Epithelial cell of proximal tubule (primary cell): ENCODE measurements at regions not wholly inside any gene's neighbourhood (a gene's known extent, or its start where the extent isn't known, plus 50 kb on each side); places are given as distances from the start of the nearest gene placed in this dataset.
"Not testable (repeated sequence)": the region's sequence is repeated elsewhere in the genome, so short reads cannot be mapped to it uniquely, and the experiment has no call there.

Source experiments
- DNase-seq: peaks from one replicate; pipeline ENCODE4 v3.0.0-alpha.2; 2011; ENCODE audit warnings: low read depth
- H3K4me3 ChIP-seq: 2 replicates; pipeline ENCODE4 v1.5.1; 2011; ENCODE audit warnings: low read depth, mild to moderate bottlenecking, low read length
- CTCF ChIP-seq: conservative IDR thresholded peaks from 2 replicates; pipeline ENCODE4 v1.5.1; 2012; ENCODE audit warnings: low read depth, mild to moderate bottlenecking, low read length

DNA sequence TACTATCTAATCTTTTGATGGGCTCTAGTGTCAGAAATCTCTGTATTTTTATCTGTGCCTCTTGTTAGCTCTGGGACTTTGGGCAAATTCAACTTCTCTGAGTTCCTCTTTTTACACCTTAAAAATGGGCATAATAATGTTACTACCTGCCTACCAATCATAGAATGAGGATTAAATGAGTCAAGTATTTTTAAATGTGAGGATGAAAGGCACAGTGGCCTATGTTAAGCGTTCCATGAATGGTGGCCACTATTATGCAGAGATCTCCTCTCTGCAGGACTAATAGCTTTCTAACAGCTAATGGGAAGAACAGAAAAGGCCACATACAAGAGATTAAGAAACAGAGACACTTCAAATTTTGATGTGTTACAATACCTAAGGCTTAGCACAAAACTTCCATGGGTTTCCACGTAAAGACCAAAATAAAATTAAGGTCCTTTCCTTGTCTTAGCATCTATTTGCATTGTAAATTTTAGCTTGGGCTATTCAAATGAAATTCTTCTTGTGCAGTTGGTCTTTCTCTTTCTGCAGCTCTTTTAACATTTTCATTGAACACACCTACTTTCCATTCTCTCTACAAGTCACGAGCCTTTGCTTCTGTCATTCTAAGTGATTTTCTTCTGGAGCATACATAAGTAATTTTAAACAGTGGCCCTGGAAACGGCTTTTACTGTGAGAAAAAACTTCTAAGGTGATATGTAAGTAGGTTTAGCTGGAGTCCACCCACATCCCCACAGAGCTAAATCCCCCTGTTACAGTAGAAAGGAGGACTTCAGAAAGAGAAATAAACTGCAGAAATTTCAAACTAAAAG is 117.9 kb upstream of the MED14 start:
- H3K4me3 ChIP-seq: no peak overlapping the region
- DNase-seq: no peak
- TF ChIP-seq CTCF: no peak

DNA sequence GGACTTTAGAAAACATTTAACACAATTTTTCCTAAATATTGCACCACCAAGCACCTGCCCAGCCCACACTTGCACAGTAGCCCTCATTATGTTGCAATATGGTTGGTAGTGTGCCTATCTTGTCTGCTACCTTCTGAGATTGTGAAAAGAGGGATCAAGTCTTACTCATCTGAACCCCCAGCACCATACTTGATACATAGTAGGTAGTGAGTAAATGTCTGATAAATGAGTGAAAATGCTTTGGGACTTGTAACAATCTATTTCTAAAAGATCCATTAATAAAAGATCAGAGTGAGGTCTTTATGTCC is 118.4 kb upstream of the MED14 start:
- H3K4me3 ChIP-seq: no peak overlapping the region
- DNase-seq: no peak
- TF ChIP-seq CTCF: no peak

DNA sequence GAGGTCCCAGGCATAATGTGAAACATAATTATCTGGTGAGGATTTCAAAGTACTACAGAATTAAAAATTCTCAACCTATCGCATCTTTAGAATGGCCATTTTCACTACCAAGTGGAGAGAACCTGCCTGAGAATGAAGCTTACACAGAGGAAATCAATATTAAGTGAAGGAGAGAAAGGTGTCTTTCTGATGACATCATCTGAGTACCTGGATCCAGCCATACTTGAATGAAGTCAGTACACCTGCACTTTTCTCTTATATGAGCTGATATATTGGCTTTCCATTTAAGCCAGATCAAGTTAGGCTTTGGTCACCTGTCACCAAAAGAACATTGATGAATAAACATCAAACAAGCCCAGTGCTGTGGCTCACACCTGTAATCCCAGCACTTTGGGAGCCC is 118.9 kb upstream of the MED14 start:
- no peak overlapping the region for H3K4me3 ChIP-seq
- TF ChIP-seq CTCF: no peak
- DNase-seq: no peak

- no peak overlapping the region for H3K4me3 ChIP-seq
- TF ChIP-seq CTCF: no peak
- no peak for DNase-seq
Observed at GRCh38 chrX:40855411-40855810, 120.1 kb upstream of the MED14 start.

DNA sequence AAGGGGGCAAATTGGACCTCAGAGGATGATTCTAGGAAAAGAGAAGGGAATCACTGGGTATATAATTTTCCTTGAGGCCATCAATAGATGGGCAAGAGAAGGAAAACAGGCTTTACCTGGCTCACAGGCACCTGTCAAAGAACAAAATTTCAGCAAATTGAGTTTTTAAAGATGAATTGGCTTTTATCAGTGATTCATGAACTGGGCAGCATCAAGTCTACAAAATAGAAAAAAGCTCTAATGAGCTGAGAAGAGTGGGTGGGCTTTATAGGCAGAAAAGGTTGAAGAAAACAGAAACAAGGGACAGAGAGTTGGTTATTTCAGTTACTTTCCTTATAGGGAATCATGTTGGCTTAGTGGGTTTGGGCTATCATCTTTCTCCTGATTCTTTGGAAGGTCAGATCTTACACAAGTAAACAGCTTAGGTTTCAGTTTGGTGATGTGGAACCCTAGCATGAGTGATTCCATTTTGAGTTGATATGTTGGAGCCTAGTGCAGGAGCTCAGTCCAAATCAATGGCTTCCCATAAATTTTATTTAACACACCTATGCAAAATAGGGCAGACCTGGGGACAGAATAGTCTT is 120.7 kb upstream of the MED14 start:
- no peak for DNase-seq
- H3K4me3 ChIP-seq: no peak overlapping the region
- no peak for TF ChIP-seq CTCF

GRCh38 chrX:40861952-40862554 is 126.7 kb upstream of the MED14 start:
- H3K4me3 ChIP-seq, DNase-seq: not testable (repeated sequence)

DNA sequence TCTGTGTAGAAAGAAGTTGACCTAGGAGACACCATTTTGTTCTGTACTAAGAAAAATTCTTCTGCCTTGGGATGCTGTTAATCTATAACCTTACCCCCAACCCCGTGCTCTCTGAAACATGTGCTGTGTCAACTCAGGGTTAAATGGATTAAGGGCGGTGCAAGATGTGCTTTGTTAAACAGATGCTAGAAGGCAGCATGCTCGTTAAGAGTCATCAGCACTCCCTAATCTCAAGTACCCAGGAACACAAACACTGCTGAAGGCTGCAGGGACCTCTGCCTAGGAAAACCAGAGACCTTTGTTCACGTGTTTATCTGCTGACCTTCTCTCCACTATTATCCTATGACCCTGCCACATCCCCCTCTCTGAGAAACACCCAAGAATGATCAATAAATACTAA is 127.9 kb upstream of the MED14 start:
- DNase-seq, H3K4me3 ChIP-seq: not testable (repeated sequence)

DNA sequence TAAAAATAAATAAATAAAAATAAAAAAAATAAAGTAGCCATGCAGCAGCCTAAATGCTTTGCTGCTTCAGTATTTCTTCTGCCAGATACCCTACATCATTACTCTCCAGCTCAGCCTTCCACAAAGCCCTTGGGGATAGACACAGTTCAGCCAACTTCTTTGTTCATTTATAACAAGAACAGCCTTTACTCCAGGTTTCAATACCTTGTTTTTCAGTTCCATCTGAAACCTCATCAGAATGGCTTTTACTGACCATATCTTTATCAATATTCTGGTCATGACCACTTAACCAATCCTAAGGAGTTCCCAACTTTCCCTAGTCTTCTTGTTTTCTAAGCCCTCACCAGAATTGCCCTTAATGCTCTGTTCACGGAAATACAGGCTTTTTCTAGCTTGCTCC is 128.3 kb upstream of the MED14 start:
- TF ChIP-seq CTCF: no peak
- no peak for DNase-seq
- H3K4me3 ChIP-seq: no peak overlapping the region
